H9 (cell line): ENCODE measurements at regions not wholly inside any gene's neighbourhood (a gene's known extent, or its start where the extent isn't known, plus 50 kb on each side); places are given as distances from the start of the nearest gene placed in this dataset.

ENCODE experiments used
- DNase-seq: peaks from one replicate; pipeline ENCODE4 v3.0.0-alpha.2; 2017
- H2AFZ ChIP-seq: one replicate; pipeline ENCODE4 v1.6.1; 2013; ENCODE audit warnings: mild to moderate bottlenecking, low read length, control low read depth, moderate library complexity
- H2AK5ac ChIP-seq: 2 replicates; pipeline ENCODE4 v1.6.1; 2013; ENCODE audit warnings: low read length, control low read depth, mixed read lengths; ENCODE audit not compliant: insufficient read length
- H2BK120ac ChIP-seq: one replicate; pipeline ENCODE4 v1.6.1; 2013; ENCODE audit warnings: low read depth, mild to moderate bottlenecking, low read length, control low read depth, inconsistent platforms; ENCODE audit not compliant: poor library complexity, severe bottlenecking
- H2BK12ac ChIP-seq: 2 replicates; pipeline ENCODE4 v1.6.1; 2013; ENCODE audit warnings: low read length, control low read depth, mixed read lengths, low read depth; ENCODE audit not compliant: insufficient read length
- H2BK15ac ChIP-seq: 2 replicates; pipeline ENCODE4 v1.6.1; 2013; ENCODE audit warnings: low read depth, low read length, control low read depth
- H2BK20ac ChIP-seq: one replicate; pipeline ENCODE4 v1.6.1; 2013; ENCODE audit warnings: low read depth, mild to moderate bottlenecking, low read length, control low read depth, inconsistent platforms; ENCODE audit not compliant: poor library complexity, severe bottlenecking
- H2BK5ac ChIP-seq: 2 replicates; pipeline ENCODE4 v1.6.1; 2013; ENCODE audit warnings: low read length, control low read depth, mixed read lengths; ENCODE audit not compliant: insufficient read length
- H3K14ac ChIP-seq: 2 replicates; pipeline ENCODE4 v1.6.1; 2013; ENCODE audit warnings: low read length, control low read depth; ENCODE audit not compliant: insufficient read depth
- H3K18ac ChIP-seq: 2 replicates; pipeline ENCODE4 v1.6.1; 2013; ENCODE audit warnings: low read depth, mild to moderate bottlenecking, mixed read lengths, low read length, control low read depth; ENCODE audit not compliant: insufficient read length
- H3K23ac ChIP-seq: 2 replicates; pipeline ENCODE4 v1.6.1; 2013; ENCODE audit warnings: low read length, control low read depth, mixed read lengths, low read depth; ENCODE audit not compliant: insufficient read length
- H3K23me2 ChIP-seq: 2 replicates; pipeline ENCODE4 v1.6.1; 2013; ENCODE audit warnings: low read depth, mild to moderate bottlenecking, mixed read lengths, low read length, control low read depth; ENCODE audit not compliant: insufficient read length, poor library complexity, severe bottlenecking
- H3K27ac ChIP-seq: 2 replicates; pipeline ENCODE4 v1.5.1; 2013; ENCODE audit warnings: low read length, control low read depth, mixed read lengths, low read depth; ENCODE audit not compliant: insufficient read length
- H3K27me3 ChIP-seq: 2 replicates; pipeline ENCODE4 v1.6.1; 2013; ENCODE audit warnings: low read length, control low read depth, inconsistent platforms; ENCODE audit not compliant: insufficient read depth
- H3K4ac ChIP-seq: 2 replicates; pipeline ENCODE4 v1.6.1; 2013; ENCODE audit warnings: low read depth, mild to moderate bottlenecking, control low read depth, inconsistent platforms, low read length, moderate library complexity
- H3K4me1 ChIP-seq: 2 replicates; pipeline ENCODE4 v1.6.1; 2013; ENCODE audit warnings: low read length, control low read depth, inconsistent platforms; ENCODE audit not compliant: insufficient read depth
- H3K4me2 ChIP-seq: 2 replicates; pipeline ENCODE4 v1.6.1; 2013; ENCODE audit warnings: low read length, control low read depth, mixed read lengths; ENCODE audit not compliant: insufficient read length, insufficient read depth
- H3K56ac ChIP-seq: 2 replicates; pipeline ENCODE4 v1.6.1; 2013; ENCODE audit warnings: low read depth, mild to moderate bottlenecking, mixed read lengths, low read length, control low read depth; ENCODE audit not compliant: insufficient read length
- H3K79me1 ChIP-seq: 2 replicates; pipeline ENCODE4 v1.6.1; 2013; ENCODE audit warnings: low read depth, mild to moderate bottlenecking, moderate library complexity, low read length, control low read depth, inconsistent platforms; ENCODE audit not compliant: insufficient read depth, poor library complexity, severe bottlenecking
- H3K79me2 ChIP-seq: 2 replicates; pipeline ENCODE4 v1.6.1; 2013; ENCODE audit warnings: low read length, control low read depth, inconsistent platforms; ENCODE audit not compliant: insufficient read depth
- H3K9ac ChIP-seq: 2 replicates; pipeline ENCODE4 v1.6.1; 2013; ENCODE audit warnings: low read length, control low read depth, mixed read lengths; ENCODE audit not compliant: insufficient read length; ENCODE audit errors: extremely low read depth
- H3K9me3 ChIP-seq: one replicate; pipeline ENCODE4 v1.6.1; 2013; ENCODE audit warnings: low read depth, low read length, inconsistent platforms; ENCODE audit not compliant: control insufficient read depth
- H3T11ph ChIP-seq: one replicate; pipeline ENCODE4 v1.6.1; 2013; ENCODE audit warnings: mild to moderate bottlenecking, low read length, control low read depth, inconsistent platforms
- H4K20me1 ChIP-seq: one replicate; pipeline ENCODE4 v1.6.1; 2013; ENCODE audit not compliant: control insufficient read depth, insufficient read length, insufficient read depth
- H4K5ac ChIP-seq: 2 replicates; pipeline ENCODE4 v1.6.1; 2013; ENCODE audit warnings: low read depth, mild to moderate bottlenecking, mixed read lengths, low read length, control low read depth; ENCODE audit not compliant: insufficient read length
- H4K8ac ChIP-seq: replicated peaks from 2 replicates; pipeline ENCODE4 v1.6.1; 2013; ENCODE audit warnings: low read length, control low read depth, mixed read lengths, low read depth; ENCODE audit not compliant: insufficient read length
- H4K91ac ChIP-seq: 2 replicates; pipeline ENCODE4 v1.6.1; 2013; ENCODE audit warnings: low read depth, mild to moderate bottlenecking, moderate library complexity, mixed read lengths, low read length, control low read depth; ENCODE audit not compliant: insufficient read length
- H3K27ac Mint-ChIP-seq, 3 experiments: 2 replicates in 2 of 3; 3 replicates in 1 of 3; pipeline ENCODE4 v1.8.0; 2020 to 2021; ENCODE audit warnings: mixed read lengths in 3 of 3, mild to moderate bottlenecking in 1 of 3, moderate library complexity in 1 of 3
- H3K27me3 Mint-ChIP-seq: 2 replicates; pipeline ENCODE4 v1.8.0; 2021; ENCODE audit warnings: low read depth, mild to moderate bottlenecking, moderate library complexity, mixed read lengths
- H3K36me3 Mint-ChIP-seq, 3 experiments: 2 replicates in 2 of 3; 3 replicates in 1 of 3; pipeline ENCODE4 v1.8.0; 2020 to 2021; ENCODE audit warnings: low read depth in 3 of 3, mixed read lengths in 3 of 3; ENCODE audit not compliant: insufficient read depth in 1 of 3
- H3K4me1 Mint-ChIP-seq, 2 experiments: 2 replicates each; pipeline ENCODE4 v1.8.0; 2020; ENCODE audit warnings: mixed read lengths in 2 of 2
- H3K4me3 Mint-ChIP-seq, 2 experiments: 2 replicates in 1 of 2; 3 replicates in 1 of 2; pipeline ENCODE4 v1.8.0; 2020 to 2021; ENCODE audit warnings: mild to moderate bottlenecking in 2 of 2, mixed read lengths in 2 of 2, moderate library complexity in 1 of 2
- H3K9me3 Mint-ChIP-seq, 2 experiments: 2 replicates in 1 of 2; 3 replicates in 1 of 2; pipeline ENCODE4 v1.8.0; 2020; ENCODE audit warnings: mild to moderate bottlenecking in 2 of 2, mixed read lengths in 2 of 2, moderate library complexity in 1 of 2
- WGBS: extraction: QIAGEN DNeasy Blood & Tissue Kit; methylation state at CpG from one replicate; pipeline ENCODE4 v1.1.7; 2013; ENCODE audit warnings: missing lambda C conversion rate, low lambda C conversion rate, mixed read lengths; ENCODE audit not compliant: insufficient read length; ENCODE audit errors: extremely low coverage; 5-methylcytosine and 5-hydroxymethylcytosine counted together
- TF ChIP-seq, protein P1 (sequence below): fragments of 200-600 bp; sonication (generic); conservative IDR thresholded peaks from 3 replicates; pipeline ENCODE4 v1.8.0; 2021; ENCODE audit warnings: antibody characterized with exemption, mild to moderate bottlenecking

DNA sequence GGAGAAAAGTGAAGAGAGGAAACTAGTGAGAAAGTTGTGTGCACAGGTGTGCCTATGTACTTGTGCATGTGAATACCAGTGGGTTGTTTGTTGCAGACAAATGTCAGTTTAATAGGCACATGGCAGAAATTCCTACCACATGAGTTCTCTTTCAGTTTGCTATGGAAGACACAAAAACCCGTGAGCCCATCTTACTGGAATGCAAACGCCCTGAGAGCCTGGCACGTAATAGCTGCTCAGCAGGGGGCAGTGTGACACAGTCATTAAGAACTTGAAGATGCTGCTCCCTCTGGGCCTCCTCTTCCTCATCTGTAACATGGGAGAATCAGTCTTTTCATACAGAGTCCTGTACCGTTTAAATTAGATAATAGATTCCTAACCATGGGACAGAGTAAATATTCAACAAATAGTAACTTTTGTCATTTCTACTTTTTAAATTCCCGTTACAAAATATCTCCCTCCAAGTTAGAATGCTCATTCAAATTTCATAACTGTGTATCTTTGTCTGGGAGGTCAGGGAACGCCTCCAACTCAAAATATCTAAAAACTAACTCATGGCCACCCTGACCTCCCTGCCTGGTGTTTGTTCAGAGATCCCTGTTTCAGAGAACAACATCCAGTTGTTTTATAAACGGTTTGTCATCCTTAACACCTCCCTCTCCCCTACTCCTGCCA, 802.9 kb downstream of the MAFB start:
- Histone ChIP-seq H2BK5ac (no peak overlapping the region), H3K27me3 (no peaks in the 10 kb centered on the region), H3K79me1 (no peaks in the 10 kb centered on the region), H3K79me2 (no peaks in the 10 kb centered on the region), H2BK12ac (no peak overlapping the region), H3K9me3 (peaks cover 9% of the 10 kb centered on the region), H2AFZ (no peak overlapping the region), H3K4ac (no peak overlapping the region), H4K20me1 (no peaks in the 10 kb centered on the region), H3K4me1 (no peaks in the 10 kb centered on the region), H3K56ac (no peak overlapping the region), H3K4me2 (no peak overlapping the region), H3K14ac (no peak overlapping the region), H2BK120ac (no peak overlapping the region), H3K9ac (no peak overlapping the region), H2AK5ac (no peak overlapping the region), H4K8ac (no peak overlapping the region), H4K91ac (no peak overlapping the region), H2BK15ac (no peak overlapping the region), H2BK20ac (no peak overlapping the region), H3T11ph (no peak overlapping the region), H3K23ac (no peak overlapping the region), H3K18ac (no peak overlapping the region), H4K5ac (no peak overlapping the region), H3K27ac (no peak overlapping the region), H3K23me2 (no peaks in the 10 kb centered on the region)
- TF ChIP-seq, protein P1, sequence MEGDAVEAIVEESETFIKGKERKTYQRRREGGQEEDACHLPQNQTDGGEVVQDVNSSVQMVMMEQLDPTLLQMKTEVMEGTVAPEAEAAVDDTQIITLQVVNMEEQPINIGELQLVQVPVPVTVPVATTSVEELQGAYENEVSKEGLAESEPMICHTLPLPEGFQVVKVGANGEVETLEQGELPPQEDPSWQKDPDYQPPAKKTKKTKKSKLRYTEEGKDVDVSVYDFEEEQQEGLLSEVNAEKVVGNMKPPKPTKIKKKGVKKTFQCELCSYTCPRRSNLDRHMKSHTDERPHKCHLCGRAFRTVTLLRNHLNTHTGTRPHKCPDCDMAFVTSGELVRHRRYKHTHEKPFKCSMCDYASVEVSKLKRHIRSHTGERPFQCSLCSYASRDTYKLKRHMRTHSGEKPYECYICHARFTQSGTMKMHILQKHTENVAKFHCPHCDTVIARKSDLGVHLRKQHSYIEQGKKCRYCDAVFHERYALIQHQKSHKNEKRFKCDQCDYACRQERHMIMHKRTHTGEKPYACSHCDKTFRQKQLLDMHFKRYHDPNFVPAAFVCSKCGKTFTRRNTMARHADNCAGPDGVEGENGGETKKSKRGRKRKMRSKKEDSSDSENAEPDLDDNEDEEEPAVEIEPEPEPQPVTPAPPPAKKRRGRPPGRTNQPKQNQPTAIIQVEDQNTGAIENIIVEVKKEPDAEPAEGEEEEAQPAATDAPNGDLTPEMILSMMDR: peak; percentile 70
- WGBS: no CpG with 5 or more reads among the region's 7 CpGs
- peaks cover 6 to 12% (median 11%) of the 10 kb centered on the region in 3 experiments for H3K36me3 Mint-ChIP-seq
- H3K4me3 Mint-ChIP-seq: no peak overlapping the region
- H3K27ac Mint-ChIP-seq: 0 out of 7 replicates have a peak overlapping the region, but pooled peaks of 1 of the 3 experiments have one; percentile 10
- H3K27me3 Mint-ChIP-seq: no peaks in the 10 kb centered on the region
- H3K4me1 Mint-ChIP-seq: peaks cover 12 to 19% of the 10 kb centered on the region in 2 experiments
- DNase-seq: peak; percentile 77
- peaks cover 8 to 11% of the 10 kb centered on the region in 2 experiments for H3K9me3 Mint-ChIP-seq
